ENCODE measurements at regions not wholly inside any gene's neighbourhood (a gene's known extent, or its start where the extent isn't known, plus 50 kb on each side); places are given as distances from the start of the nearest gene placed in this dataset.

GRCh38 chr18:27752944-27753343 is 424.0 kb downstream of the CDH2 start:
- TF ChIP-seq POLR2A (IDR thresholded peaks at IDR 0.05) (no peak), CTCF (IDR thresholded peaks at IDR 0.05) (no peak)

Data from uterus (tissue), 2 donors.